Keratinocyte (primary cell): ENCODE measurements at regions not wholly inside any gene's neighbourhood (a gene's known extent, or its start where the extent isn't known, plus 50 kb on each side); places are given as distances from the start of the nearest gene placed in this dataset.
A peak's percentile ranks its signal among the peaks of the same experiment; 100 is the strongest.

Experiments
- DNase-seq: peaks from one replicate; pipeline ENCODE4 v3.0.0-alpha.2; 2011; ENCODE audit warnings: low read depth, missing footprints, low spot score
- FAIRE-seq: peaks from 2 replicates; lab custom pipeline; 2011; peaks lifted over from hg19 to GRCh38; lab: Jason Lieb, UNC
- H2AFZ ChIP-seq: 2 replicates; pipeline ENCODE4 v1.6.0; 2012; ENCODE audit warnings: low read length, control low read depth, inconsistent platforms; ENCODE audit not compliant: control insufficient read depth
- H3K27ac ChIP-seq: 2 replicates; pipeline ENCODE4 v1.5.1; 2011; ENCODE audit warnings: low read length; ENCODE audit not compliant: control insufficient read depth, insufficient read depth
- H3K27me3 ChIP-seq: 3 replicates; pipeline ENCODE4 v1.6.0; 2011; ENCODE audit warnings: low read length; ENCODE audit not compliant: control insufficient read depth, insufficient read depth; ENCODE audit errors: extremely low read depth
- H3K36me3 ChIP-seq, 2 experiments: 2 replicates in 1 of 2; 3 replicates in 1 of 2; pipeline ENCODE4 v1.5.1; 2011; ENCODE audit warnings: low read length in 2 of 2, mild to moderate bottlenecking in 1 of 2; ENCODE audit not compliant: control insufficient read depth in 2 of 2, insufficient read depth in 2 of 2; ENCODE audit errors: extremely low read depth in 1 of 2
- H3K4me1 ChIP-seq: 3 replicates; pipeline ENCODE4 v1.5.1; 2011; ENCODE audit warnings: low read length; ENCODE audit not compliant: control insufficient read depth, insufficient read depth; ENCODE audit errors: extremely low read depth
- H3K4me2 ChIP-seq: 3 replicates; pipeline ENCODE4 v1.6.0; 2011; ENCODE audit warnings: low read depth, low read length; ENCODE audit not compliant: control insufficient read depth, insufficient read depth; ENCODE audit errors: extremely low read depth
- H3K4me3 ChIP-seq, 3 experiments: fragments of 200-600 bp in 1 of 3; sonication (generic) in 1 of 3; 2 replicates in 2 of 3; 3 replicates in 1 of 3; pipeline ENCODE4 v1.5.1; 2011 to 2016; ENCODE audit warnings: low read length in 3 of 3, mild to moderate bottlenecking in 3 of 3, control low read depth in 2 of 3, inconsistent platforms in 1 of 3, low read depth in 1 of 3, mixed read lengths in 1 of 3, mixed run types in 1 of 3, moderate library complexity in 1 of 3; ENCODE audit not compliant: control insufficient read depth in 2 of 3, insufficient read depth in 2 of 3; ENCODE audit errors: extremely low read depth in 1 of 3
- H3K79me2 ChIP-seq: 2 replicates; pipeline ENCODE4 v1.6.0; 2012; ENCODE audit warnings: low read length; ENCODE audit not compliant: control insufficient read depth, insufficient read depth
- H3K9ac ChIP-seq: 3 replicates; pipeline ENCODE4 v1.6.0; 2011; ENCODE audit warnings: low read length; ENCODE audit not compliant: control insufficient read depth, insufficient read depth; ENCODE audit errors: extremely low read depth
- H3K9me1 ChIP-seq: 3 replicates; pipeline ENCODE4 v1.6.0; 2011; ENCODE audit warnings: low read length; ENCODE audit not compliant: control insufficient read depth, insufficient read depth; ENCODE audit errors: extremely low read depth
- H3K9me3 ChIP-seq: 2 replicates; pipeline ENCODE4 v1.5.1; 2012; ENCODE audit warnings: low read depth, low read length; ENCODE audit not compliant: control insufficient read depth
- H4K20me1 ChIP-seq: 3 replicates; pipeline ENCODE4 v1.6.0; 2011; ENCODE audit warnings: low read length; ENCODE audit not compliant: control insufficient read depth, insufficient read depth; ENCODE audit errors: extremely low read depth
- EZH2 ChIP-seq: IDR thresholded peaks from one replicate; pipeline ENCODE4 v1.6.1; 2012; ENCODE audit warnings: inconsistent platforms, mild to moderate bottlenecking, low read length, moderate library complexity
- dilution Hi-C: fragments of 300-500 bp; cut with MboI; formaldehyde crosslinking; loops from one replicate; pipeline ENCODE4 v1.7.0; 2020; ENCODE audit warnings: low sequenced_read_pairs; ENCODE audit not compliant: extremely low pct_ligation_motif_present
- TF ChIP-seq, protein P1 (sequence below), 3 experiments: IDR thresholded peaks in 1 of 3; conservative IDR thresholded peaks in 1 of 3; optimal IDR thresholded peaks in 1 of 3; 2 replicates in 2 of 3; 3 replicates in 1 of 3; pipeline versions ENCODE3 to v1.5.1; 2011; ENCODE audit warnings: low read length in 3 of 3, mild to moderate bottlenecking in 3 of 3, moderate library complexity in 2 of 3, control low read depth in 1 of 3, inconsistent platforms in 1 of 3; ENCODE audit not compliant: insufficient read depth in 2 of 3; ENCODE audit errors: extremely low read depth in 1 of 3

DNA sequence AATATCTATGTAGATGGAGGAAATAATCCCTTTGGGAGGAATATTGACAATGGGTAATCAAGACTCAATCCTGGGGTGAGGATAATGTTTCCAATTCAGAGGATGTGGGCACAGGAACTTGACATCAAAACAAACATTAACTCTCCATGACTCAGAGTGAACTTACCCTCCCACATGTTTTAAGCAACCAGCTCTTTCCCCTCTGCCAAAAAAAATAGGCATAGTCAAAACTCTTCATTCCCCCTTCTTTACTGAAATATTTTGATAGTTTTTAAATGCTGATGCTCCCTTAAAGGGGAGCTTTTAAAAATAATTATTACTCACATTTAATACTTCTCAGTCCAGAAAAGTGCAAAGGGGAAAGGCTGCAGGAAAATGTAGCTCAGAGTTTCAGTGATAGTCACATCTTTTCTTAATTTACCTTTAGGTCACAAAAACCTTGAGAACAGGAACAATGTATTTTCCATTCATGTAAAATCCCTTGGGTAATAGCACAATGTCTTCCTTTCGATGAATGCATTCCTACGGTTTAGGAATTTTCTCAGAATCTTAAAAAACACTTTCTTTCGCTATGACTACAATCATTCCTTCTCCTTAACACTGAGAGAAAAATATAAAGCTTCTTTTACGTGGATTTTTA lies 298.4 kb upstream of the GRAMD2B start:
- H3K9ac ChIP-seq = no peak overlapping the region
- no peak for TF ChIP-seq EZH2
- TF ChIP-seq, protein P1, sequence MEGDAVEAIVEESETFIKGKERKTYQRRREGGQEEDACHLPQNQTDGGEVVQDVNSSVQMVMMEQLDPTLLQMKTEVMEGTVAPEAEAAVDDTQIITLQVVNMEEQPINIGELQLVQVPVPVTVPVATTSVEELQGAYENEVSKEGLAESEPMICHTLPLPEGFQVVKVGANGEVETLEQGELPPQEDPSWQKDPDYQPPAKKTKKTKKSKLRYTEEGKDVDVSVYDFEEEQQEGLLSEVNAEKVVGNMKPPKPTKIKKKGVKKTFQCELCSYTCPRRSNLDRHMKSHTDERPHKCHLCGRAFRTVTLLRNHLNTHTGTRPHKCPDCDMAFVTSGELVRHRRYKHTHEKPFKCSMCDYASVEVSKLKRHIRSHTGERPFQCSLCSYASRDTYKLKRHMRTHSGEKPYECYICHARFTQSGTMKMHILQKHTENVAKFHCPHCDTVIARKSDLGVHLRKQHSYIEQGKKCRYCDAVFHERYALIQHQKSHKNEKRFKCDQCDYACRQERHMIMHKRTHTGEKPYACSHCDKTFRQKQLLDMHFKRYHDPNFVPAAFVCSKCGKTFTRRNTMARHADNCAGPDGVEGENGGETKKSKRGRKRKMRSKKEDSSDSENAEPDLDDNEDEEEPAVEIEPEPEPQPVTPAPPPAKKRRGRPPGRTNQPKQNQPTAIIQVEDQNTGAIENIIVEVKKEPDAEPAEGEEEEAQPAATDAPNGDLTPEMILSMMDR (optimal IDR thresholded peaks at IDR 0.05 in 1 of 3, IDR thresholded peaks at IDR 0.05 in 1 of 3, conservative IDR thresholded peaks at IDR 0.05 in 1 of 3; ENCODE audit: extremely low read depth in 1 of 3, insufficient read depth in 2 of 3, low read length in 3 of 3) = no peak
- no peak overlapping the region for H2AFZ ChIP-seq

GRCh38 chr5:126125407-126125806 lies 297.8 kb upstream of the GRAMD2B start:
- H3K4me3 ChIP-seq = no peak overlapping the region
- H2AFZ ChIP-seq = no peak overlapping the region
- no peak for TF ChIP-seq EZH2
- TF ChIP-seq, protein P1 (optimal IDR thresholded peaks at IDR 0.05 in 1 of 3, IDR thresholded peaks at IDR 0.05 in 1 of 3, conservative IDR thresholded peaks at IDR 0.05 in 1 of 3; ENCODE audit: extremely low read depth in 1 of 3, insufficient read depth in 2 of 3, low read length in 3 of 3) = no peak
- peaks cover 12% of the 10 kb centered on the region for H3K4me1 ChIP-seq
- H3K9me3 ChIP-seq = no peaks in the 10 kb centered on the region
- no peak overlapping the region for H3K27ac ChIP-seq
- no peak overlapping the region for H3K9ac ChIP-seq
- no peaks in the 10 kb centered on the region for H4K20me1 ChIP-seq
- no peaks in the 10 kb centered on the region for H3K36me3 ChIP-seq
- DNase-seq (no peak), FAIRE-seq (no peak)
- dilution Hi-C loops = no loop called here
- H3K79me2 ChIP-seq = no peaks in the 10 kb centered on the region
- no peak overlapping the region for H3K4me2 ChIP-seq
- H3K27me3 ChIP-seq = no peaks in the 10 kb centered on the region
- no peaks in the 10 kb centered on the region for H3K9me1 ChIP-seq

More for the DNA sequence above, 298.4 kb upstream of the GRAMD2B start:
- Histone ChIP-seq H4K20me1 (no peaks in the 10 kb centered on the region), H3K79me2 (no peaks in the 10 kb centered on the region), H3K4me2 (no peak overlapping the region), H3K9me1 (no peaks in the 10 kb centered on the region), H3K27ac (no peak overlapping the region), H3K4me1 (peaks cover 12% of the 10 kb centered on the region), H3K4me3 (no peak overlapping the region), H3K9me3 (no peaks in the 10 kb centered on the region), H3K27me3 (no peaks in the 10 kb centered on the region), H3K36me3 (no peaks in the 10 kb centered on the region)
- FAIRE-seq = peak; percentile 74
- DNase-seq = no peak
- dilution Hi-C loops = no loop called here
